ENCODE measurements at regions not wholly inside any gene's neighbourhood (a gene's known extent, or its start where the extent isn't known, plus 50 kb on each side); places are given as distances from the start of the nearest gene placed in this dataset.

DNA sequence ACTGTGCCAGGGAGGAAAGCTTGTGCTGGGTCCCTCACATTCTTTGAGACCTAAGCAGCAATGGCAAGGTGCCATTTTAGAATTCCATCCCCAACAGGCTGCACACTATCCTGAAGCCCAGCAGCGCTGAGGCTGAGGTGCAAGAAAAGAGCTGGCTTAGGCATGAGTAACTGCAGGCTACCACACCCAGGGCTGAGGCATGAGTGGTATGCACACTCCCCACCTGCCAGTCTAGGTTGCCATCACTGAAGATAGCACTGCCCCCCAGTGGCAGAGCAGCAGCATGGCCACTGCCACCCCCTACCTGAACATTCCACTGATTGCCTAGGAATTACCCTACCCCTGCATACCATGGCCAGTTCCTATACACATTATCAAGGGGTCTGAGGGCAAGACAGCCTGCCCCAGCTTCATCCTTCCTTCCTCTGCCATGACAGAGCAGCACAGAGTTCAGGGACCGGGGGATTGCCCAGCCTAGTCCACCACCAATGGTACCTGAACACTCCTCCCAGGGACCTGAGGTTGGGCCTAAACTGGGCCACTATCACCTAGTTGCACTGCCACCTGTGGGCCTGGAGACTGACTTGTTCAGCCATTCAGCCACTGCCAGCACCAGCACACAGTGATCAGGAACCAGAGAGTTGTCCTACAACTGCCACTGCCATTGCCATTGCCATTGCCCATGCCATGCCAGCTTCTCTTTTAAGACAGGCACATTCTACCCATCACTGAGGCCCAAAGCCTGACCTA is 129.8 kb downstream of the SATB1 start:
- DNase-seq (ENCODE audit: low read depth in 2 of 3, low spot score in 1 of 3): peak; percentile 5 to 34 (median 13)

DNA sequence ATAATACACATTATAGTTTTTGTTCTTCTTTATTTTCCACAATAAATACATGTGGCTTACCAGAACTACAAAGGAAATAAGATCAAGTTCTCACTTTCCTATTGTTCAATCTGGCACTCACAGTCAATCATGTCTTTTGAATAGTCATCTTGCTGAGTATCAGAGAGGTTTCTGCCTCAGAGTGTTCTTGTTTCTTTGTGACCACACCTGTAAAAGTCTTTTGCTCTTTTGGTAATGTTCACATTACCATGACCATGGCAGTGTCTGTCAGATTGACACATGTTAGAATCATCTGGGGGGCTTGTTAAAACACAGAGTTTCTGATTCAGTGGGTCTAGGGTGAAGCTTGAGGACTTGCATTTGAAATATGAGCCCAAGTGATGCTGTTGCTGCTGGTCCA is 135.0 kb downstream of the SATB1 start:
- DNase-seq (ENCODE audit: low read depth in 2 of 3, low spot score in 1 of 3): no peak

DNA sequence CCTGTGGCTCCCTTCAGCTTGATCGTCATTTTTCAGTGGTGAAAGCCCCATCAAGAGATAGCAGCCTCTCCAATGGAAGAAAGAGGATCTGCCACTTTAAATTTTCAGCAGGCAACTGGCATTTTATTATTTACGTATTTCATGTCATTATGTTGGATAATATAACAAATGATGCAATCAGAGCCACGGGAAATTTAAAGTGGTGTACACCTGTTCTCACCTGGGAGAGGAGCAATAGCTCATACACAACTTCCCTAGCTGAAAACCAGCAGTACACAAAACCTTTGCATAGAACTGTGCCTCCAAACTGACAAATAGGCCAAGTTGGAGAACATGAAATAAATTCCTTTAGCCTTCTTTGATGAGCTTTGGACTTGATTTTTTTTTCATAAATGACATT is 136.9 kb downstream of the SATB1 start:
- no peak for DNase-seq (ENCODE audit: low read depth in 2 of 3, low spot score in 1 of 3)

DNA sequence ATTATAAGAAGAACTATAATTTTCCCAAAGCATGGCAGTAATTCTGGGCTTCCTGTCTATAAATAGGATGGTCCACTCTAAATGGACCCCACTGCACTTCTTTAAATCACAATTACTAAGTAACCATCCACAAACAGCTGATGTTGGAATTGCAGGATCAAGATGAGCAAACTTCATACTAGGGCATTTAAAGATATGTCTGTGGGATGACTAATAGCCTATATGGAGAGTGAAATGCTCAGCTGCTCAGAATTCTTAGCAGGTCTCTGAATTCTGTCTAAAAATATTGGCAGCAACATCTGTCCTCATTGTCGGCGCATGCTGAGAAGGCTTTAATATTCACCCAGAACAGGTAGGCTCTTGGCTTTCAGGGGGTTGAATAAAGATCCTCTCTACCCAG is 140.4 kb downstream of the SATB1 start:
- no peak for DNase-seq (ENCODE audit: low read depth in 2 of 3, low spot score in 1 of 3)

DNA sequence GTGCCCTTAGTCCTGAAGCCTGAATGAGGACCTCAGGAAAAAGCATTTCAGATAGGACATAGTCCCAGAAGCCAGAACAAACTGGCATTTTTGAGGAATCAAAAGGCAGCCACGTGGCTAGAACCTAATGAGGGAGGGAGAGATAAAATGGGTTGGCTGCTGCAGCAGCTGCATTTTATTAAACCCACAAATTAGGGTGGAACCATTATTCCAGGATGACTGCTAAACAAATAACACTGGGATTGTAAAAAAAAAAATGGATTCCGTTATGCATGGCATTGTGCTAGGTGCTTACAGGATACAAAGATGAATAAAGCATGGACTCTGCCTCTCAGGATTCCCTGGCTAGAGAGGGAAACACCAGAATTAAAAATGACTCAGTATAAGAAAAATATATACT is 141.5 kb downstream of the SATB1 start:
- DNase-seq (ENCODE audit: low read depth in 2 of 3, low spot score in 1 of 3): no peak

DNA sequence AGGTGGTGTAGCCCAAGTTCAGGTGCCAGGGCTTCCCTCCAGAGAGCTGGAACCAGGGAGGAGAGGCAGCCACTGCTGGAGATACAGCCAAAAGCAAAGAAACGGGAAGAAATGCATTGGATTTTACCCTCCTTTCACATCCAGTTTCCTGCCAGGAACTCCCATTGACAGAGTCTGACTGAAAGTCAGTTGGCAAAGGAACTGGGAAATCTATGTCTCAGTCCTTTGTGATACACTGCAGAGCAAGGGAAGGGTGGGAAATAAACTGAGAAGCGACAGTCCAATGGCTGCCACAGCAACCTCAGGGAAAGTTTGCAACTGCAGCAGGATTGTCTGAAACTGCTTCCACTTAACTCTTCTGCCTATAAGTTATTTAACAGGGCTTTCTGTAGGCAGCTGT is 142.6 kb downstream of the SATB1 start:
- no peak for DNase-seq (ENCODE audit: low read depth in 2 of 3, low spot score in 1 of 3)

DNA sequence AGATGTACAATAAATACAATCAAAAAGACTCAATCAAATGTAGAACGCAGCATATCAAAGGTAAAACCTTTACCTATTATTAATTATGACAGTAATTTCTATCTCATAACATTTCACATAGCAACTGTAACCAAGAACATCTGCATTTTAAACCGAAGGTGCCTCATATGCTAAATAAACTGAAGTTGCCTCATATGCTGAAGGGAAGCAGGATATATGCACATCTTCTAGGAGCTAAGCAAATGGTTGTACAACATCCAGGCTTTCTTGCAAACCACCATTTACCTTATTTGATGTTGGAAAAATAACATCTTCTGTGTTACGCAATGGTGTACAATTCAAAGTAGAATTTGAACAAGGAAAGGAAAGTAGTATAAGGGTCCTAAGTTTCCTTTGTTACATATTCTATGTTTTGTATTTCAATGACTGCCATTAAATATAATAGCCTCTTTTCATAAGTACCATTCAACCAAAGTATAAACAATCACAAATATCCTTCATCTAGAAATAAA is 145.9 kb downstream of the SATB1 start:
- no peak for DNase-seq (ENCODE audit: low read depth in 2 of 3, low spot score in 1 of 3)

DNA sequence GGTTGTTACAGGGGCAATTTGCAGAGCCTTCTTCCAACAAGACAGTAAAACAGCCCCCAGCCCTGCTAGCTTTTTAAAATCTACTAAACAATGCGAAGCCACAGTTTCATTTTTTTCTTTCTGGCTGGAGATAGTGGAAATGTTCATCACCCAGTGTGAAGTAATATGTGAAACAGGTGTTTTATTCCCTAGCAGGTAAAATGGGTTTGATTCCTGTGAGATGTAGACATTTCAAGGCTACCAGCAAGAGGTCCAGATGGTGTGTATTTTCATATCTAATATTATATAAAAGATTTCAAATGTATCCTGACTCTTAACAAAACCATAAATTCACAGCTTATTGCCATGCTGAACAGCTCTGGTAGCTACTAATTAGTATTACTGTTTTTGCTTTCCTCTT is 160.3 kb downstream of the SATB1 start:
- DNase-seq (ENCODE audit: low read depth in 2 of 3, low spot score in 1 of 3): no peak

DNA sequence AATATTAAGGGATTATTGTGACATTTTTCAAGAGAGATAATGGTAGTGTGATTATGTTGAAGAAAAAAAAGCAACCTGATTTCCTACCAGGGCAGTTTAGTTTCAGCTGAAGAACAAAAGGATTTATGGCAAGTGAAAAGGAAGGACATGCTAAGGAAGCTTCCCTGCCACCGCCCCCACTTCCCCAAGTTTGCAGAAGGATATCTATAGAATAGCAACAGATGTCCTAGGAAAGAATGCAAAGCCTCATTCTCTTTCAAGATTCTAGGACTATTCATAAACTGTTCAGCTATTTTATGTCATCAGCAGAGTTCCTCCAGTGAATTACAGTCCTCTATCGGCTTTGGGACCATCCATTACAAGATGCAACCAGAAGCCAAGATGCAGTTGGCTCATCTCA is 160.8 kb downstream of the SATB1 start:
- no peak for DNase-seq (ENCODE audit: low read depth in 2 of 3, low spot score in 1 of 3)

DNA sequence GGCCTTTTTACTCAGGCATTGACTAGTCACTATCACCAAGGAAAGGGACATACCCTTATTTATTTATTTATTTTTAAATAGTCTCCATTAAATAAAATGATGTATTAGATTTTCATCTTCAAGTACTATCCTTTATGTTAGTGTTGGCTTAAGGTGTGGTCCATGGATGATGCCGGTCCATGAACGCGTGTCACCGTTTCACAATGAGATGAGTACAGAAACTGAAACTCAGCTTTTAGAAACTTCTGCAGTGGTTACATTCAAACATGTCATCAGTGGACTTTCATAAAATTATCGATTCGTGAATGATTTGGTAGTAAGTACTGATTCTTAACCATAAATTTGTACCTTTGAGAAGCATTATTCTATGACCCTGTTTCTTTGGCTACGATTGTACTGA is 166.6 kb downstream of the SATB1 start:
- no peak for DNase-seq (ENCODE audit: low read depth in 2 of 3, low spot score in 1 of 3)

DNA sequence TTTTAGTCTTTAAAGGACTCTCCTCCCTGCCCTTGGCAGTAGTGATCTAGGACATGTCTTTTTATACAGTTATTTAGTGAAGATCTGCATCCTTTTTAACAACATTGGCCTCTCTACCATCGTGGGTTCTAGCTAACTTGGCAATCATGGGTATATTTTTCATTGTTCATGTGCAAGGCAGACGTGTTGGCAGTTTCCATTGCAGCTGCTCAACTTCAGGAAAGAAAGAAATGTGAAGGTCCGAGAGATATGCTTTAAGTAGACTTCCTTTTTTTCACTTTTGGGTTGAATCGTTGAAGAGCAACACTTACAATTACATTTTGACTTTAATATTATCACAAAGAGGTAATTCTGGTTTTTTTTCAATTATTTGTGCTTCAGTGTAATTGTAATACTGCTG is 172.6 kb downstream of the SATB1 start:
- no peak for DNase-seq (ENCODE audit: low read depth in 2 of 3, low spot score in 1 of 3)

DNA sequence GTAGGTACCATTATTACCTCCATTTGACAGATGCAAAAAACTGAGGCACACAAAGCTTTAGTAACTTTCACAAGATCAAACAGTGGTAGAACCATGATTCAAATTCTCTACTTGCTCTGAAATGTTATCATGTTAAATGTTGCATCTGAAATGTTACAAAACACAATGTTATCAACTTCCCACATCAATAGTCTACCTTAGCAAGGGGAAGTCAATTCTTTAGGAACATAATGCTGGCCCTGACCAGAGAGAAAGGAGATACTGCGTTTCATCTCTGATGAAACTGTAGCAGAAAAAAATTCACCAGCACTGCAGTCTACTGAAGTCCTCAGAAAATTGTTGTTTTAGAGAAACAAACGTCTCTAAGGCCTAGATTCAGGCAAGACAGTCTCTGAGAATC is 174.1 kb downstream of the SATB1 start:
- no peak for DNase-seq (ENCODE audit: low read depth in 2 of 3, low spot score in 1 of 3)

DNA sequence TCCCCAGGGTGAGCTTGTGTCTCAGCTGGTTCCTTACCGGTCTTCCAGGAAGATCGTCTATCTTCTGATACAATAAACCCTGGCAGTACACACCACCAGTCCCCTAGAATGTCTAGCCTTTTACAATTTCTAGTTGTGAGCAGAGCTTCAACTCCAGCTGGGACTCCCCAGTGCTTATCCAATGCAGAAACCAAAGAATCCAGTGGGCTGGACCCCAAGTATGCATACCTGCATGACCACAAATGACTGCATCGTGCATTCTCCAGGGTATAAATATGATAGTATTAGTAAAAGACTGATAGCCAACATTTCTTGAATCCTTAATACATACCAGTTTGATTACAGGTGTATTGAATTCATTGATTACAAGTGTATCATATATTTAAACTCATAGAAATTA is 176.0 kb downstream of the SATB1 start:
- DNase-seq (ENCODE audit: low read depth in 2 of 3, low spot score in 1 of 3): no peak

DNA sequence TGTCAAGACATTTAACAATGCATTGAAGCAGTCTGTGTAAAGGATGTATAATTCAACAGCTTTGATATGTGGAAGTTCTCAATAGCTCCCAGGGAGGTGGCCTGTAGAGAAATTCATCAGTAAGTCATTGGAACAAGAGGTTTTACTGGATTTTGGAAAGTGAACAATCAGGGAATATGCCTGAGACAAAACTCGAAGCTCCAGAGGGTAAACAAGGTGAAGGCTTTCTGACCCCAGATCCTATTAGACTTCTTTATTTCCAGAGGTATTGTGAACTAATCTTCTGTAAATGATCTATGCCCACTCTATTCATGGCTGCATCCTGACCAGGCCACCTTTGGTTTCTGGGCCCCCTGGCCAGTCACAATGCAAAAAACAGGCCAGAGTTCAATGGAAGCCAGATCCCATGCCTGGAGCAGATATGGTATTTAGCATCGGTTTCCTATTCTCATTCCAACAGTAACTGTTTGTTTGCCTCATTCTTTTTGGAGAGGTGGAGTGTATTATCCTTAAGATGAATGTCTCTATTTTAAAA is 177.3 kb downstream of the SATB1 start:
- DNase-seq (ENCODE audit: low read depth in 2 of 3, low spot score in 1 of 3): no peak

DNA sequence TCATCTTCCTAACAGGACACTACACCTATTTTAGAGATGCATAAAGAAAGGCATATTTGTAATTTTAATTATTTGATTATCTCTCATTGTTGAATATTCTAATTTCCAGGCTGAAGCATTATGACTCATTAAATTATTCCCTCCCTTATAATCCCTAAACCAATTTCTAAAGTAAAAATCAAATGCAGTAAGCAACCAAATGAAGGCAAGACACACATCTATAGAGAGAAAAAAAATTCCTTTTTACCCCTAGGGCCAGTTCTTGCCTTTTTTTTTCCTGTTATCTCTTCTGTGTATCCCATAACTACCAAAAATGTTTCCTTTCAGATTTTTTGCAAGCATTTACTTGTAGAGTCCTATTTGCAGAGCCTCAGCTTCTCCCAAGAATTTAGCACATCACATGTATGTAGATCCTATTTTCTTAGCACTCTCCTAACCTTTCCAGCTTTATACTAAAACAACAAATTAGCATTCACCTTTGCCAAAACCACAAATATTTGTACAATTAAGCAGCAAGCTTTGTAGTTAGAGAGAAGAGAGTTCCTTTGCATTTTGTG is 177.9 kb downstream of the SATB1 start:
- no peak for DNase-seq (ENCODE audit: low read depth in 2 of 3, low spot score in 1 of 3)

DNA sequence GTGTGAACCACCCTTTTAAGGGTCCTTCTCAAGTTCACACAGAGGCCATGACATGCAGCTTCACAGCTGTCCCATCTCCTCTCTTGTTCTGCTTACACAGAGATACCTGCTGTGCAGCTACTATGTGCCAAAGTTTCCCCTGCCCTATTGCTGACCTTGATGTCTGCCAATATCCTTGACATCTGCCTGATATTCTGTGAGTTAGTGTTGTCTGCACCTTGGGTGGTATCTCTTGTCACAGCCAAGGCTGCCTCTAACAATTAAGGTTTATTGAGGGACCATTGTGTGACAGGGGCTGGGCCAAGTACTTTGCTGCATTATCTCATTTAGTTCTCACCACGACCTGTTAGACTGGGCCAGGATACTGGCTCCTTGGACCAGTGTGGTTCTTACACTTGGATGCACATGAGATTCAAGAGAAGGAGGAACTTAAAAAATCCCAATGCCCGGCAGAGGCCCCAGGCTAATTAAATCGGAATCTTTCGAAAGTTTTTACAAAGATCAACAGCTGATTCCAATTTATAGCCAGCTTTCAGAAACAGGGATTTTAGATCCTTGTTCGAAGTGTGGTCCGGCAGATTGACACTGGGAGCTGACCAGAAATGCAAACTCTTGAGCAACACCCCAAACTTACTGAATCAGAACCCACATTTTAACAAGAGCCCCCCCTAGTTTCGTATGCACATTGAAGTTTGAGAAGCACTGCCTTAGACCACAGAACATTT is 178.6 kb downstream of the SATB1 start:
- DNase-seq (ENCODE audit: low read depth in 2 of 3, low spot score in 1 of 3): no peak

DNA sequence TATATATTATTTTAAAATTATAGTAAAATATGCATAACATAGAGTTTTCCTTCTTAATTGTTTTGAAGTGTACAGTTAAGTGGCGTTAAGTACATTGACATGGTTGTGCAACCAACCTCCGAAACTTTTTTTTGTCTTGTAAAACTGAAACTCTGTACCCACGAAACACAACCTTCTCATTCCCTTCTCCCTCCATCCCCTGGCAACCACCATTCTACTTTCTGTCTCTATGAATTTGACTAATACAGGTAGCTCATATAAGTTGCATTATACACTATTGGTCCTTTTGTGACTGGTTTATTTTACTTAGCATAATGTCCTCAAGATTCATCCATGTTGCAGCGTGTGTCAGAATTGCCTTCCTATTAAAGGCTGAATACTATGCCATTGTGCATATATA is 179.4 kb downstream of the SATB1 start:
- no peak for DNase-seq (ENCODE audit: low read depth in 2 of 3, low spot score in 1 of 3)

DNA sequence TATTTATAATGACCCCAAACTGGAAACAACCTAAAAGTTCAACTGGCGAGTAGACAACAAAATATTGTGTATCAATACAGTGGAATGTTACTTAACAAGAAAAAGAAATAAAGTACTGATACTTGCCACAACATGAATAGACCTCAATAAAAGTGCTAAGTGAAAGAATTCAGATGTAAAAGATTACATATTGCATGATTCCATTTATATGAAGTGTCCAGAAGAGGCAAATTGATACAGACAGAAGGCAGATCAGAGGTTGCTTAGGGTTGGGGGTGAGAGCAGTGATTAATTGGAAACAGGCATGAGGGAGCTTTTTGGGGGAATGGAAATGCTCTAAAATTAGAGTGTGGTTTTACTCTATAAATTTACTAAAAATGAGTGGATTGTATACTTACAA is 183.3 kb downstream of the SATB1 start:
- DNase-seq (ENCODE audit: low read depth in 2 of 3, low spot score in 1 of 3): no peak

DNA sequence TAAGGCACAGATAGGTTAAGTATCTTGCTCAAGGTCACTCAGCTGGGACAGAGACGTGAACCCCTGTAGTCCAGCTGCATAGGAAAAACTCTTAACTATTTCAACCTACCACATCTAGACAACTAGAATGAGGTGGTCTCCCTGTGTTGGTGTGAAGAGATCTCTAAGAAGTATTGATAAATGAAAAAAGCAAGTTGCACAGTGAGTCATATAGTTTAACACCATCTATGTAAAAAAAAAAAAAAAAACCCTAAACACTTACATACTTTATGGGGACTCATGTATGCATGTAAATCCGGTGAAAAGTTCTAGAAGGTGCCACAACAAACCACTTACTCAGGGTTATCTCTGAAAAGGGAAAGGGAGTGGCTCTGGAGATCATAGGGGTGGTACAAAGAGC is 185.5 kb downstream of the SATB1 start:
- no peak for DNase-seq (ENCODE audit: low read depth in 2 of 3, low spot score in 1 of 3)

DNA sequence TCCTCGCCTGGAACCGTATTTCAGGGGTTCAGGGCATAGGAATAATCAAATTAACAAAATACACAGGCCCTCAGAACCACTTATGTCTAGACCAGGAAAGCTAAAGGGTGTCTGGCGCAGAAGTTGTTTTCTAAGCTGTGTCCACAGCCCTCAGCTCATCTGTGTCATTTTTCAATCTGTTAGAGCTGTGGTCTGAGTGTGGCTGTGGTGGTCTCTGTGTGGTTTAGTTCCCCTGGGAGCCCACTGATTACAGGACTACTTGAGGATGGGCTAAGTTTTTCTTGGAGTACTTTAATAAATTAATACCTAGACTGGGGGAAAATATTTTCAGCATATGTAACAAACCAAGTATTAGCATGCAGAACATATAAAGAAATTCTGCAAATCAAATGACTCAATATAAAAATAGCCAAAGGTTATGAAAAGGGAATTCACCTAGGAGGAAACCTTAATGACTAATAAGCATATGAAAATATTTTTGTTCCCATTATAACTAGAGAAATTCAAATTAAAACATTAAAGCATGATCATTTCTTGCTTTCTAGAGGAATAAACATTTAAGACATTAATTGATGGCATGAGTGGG is 186.3 kb downstream of the SATB1 start:
- no peak for DNase-seq (ENCODE audit: low read depth in 2 of 3, low spot score in 1 of 3)

DNA sequence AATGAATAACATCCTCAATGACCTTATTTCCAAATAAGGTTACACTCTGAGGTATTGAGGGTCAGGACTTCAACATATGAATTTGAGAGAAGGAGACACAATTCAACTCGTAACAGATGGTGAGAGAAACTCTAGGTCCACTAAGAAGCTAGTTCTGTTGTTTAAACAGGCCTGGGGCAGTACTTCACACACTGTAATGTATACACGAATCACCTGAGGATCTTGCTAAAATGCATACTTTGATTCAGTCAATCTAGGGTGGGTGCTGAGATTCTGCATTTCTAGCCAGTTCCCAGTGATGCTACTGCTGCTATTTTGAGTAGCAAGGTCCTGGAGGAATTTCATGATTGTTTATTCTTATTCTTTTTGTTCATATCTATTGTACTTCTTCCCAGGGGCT is 186.8 kb downstream of the SATB1 start:
- no peak for DNase-seq (ENCODE audit: low read depth in 2 of 3, low spot score in 1 of 3)
